ENCODE measurements at regions not wholly inside any gene's neighbourhood (a gene's known extent, or its start where the extent isn't known, plus 50 kb on each side); places are given as distances from the start of the nearest gene placed in this dataset.

DNA sequence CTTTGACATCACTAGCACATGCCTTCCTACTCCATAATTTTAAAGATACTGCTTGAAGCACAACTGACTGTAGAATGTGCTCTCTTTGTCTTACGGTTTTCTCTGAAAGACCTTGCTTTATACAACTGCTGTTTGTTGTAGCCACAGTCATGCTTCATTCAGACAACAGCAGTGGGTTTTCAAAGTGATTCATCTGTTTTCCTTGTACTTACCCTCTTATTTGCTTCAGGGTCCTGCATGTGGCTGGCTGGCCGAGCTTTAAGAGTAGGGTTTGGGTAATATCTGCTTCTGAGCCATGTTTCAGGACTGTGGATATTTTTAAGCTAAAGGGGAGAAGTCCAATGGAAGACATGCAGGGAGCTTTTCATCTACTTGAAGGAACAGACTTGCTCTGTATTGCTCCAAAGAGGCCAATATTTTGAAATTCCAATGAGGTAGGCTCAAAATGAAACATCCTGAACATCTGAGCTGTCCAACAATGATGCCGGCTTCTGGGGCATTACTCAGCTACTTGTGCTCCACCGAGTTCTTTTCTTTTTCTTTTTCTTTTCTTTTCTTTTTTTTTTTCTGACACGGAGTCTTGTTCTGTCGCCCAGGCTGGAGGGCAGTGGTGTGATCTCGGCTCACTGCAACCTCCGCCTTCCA lies 160.2 kb upstream of the SGK1 start:
- TF ChIP-seq, protein P1, sequence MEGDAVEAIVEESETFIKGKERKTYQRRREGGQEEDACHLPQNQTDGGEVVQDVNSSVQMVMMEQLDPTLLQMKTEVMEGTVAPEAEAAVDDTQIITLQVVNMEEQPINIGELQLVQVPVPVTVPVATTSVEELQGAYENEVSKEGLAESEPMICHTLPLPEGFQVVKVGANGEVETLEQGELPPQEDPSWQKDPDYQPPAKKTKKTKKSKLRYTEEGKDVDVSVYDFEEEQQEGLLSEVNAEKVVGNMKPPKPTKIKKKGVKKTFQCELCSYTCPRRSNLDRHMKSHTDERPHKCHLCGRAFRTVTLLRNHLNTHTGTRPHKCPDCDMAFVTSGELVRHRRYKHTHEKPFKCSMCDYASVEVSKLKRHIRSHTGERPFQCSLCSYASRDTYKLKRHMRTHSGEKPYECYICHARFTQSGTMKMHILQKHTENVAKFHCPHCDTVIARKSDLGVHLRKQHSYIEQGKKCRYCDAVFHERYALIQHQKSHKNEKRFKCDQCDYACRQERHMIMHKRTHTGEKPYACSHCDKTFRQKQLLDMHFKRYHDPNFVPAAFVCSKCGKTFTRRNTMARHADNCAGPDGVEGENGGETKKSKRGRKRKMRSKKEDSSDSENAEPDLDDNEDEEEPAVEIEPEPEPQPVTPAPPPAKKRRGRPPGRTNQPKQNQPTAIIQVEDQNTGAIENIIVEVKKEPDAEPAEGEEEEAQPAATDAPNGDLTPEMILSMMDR (conservative IDR thresholded peaks at IDR 0.05; ENCODE audit: low read length) = no peak
- no peak for TF ChIP-seq EZH2phosphoT487 (IDR thresholded peaks at IDR 0.05; ENCODE audit: borderline replicate concordance)

Measured in Loucy (cell line).